Body of pancreas (tissue), 4 donors: ENCODE measurements at regions not wholly inside any gene's neighbourhood (a gene's known extent, or its start where the extent isn't known, plus 50 kb on each side); places are given as distances from the start of the nearest gene placed in this dataset.

ENCODE experiments used
- POLR2A ChIP-seq, 3 donors: fragments of 450-650 bp; IDR thresholded peaks; one replicate each; pipeline ENCODE4 v1.6.1; 2016; ENCODE audit warnings: antibody characterized with exemption in 3 of 3, mild to moderate bottlenecking in 2 of 3
- TF ChIP-seq, protein P1 (sequence below), 7 experiments: fragments of 450-650 bp in 4 of 7; fragments of 200-600 bp in 3 of 7; sonication (generic) in 3 of 7; IDR thresholded peaks; one replicate each; pipeline ENCODE4 v1.5.1; 2016 to 2019; ENCODE audit warnings: antibody characterized with exemption in 7 of 7

DNA sequence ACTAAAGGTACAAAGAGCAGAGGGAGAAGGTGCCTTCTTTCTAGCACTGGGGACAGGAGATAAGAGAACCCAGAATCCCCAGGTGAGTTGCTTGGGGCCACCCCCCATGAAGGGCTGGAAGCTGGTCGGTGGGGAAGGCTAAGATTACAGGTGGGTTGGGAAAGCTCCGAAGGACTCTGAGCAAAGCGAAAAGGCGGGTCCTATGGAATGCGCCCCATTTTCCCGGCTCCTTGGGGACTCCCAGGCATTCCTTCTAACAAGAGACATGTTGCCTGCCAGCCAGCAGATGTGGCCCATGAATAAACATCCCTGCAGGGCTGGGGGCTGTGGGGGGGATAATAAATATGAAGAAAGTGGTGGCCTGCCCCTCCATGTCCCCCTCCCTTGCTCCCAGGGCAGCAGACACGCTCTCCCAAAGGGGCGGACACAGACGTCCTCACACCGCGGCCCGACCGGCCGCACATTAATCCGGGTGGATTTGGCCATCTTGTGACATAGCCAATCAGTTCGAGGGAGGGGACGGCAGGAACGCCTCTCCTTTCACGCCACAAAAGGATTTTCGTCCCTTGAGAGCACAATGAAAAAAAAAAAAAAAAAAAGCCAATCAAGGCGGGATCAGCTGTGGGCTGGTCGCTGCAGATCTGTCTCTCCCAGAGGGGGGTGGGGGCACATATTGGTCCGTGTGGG lies 98.5 kb downstream of the SOX9 start:
- TF ChIP-seq, protein P1, sequence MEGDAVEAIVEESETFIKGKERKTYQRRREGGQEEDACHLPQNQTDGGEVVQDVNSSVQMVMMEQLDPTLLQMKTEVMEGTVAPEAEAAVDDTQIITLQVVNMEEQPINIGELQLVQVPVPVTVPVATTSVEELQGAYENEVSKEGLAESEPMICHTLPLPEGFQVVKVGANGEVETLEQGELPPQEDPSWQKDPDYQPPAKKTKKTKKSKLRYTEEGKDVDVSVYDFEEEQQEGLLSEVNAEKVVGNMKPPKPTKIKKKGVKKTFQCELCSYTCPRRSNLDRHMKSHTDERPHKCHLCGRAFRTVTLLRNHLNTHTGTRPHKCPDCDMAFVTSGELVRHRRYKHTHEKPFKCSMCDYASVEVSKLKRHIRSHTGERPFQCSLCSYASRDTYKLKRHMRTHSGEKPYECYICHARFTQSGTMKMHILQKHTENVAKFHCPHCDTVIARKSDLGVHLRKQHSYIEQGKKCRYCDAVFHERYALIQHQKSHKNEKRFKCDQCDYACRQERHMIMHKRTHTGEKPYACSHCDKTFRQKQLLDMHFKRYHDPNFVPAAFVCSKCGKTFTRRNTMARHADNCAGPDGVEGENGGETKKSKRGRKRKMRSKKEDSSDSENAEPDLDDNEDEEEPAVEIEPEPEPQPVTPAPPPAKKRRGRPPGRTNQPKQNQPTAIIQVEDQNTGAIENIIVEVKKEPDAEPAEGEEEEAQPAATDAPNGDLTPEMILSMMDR (IDR thresholded peaks at IDR 0.05): no peak
- no peak for TF ChIP-seq POLR2A (IDR thresholded peaks at IDR 0.05)
